Astrocyte (in vitro differentiated cells and primary cell): ENCODE measurements at regions not wholly inside any gene's neighbourhood (a gene's known extent, or its start where the extent isn't known, plus 50 kb on each side); places are given as distances from the start of the nearest gene placed in this dataset.

Experiments
- DNase-seq: peaks from one replicate; pipeline ENCODE4 v3.0.0-alpha.2; 2010; ENCODE audit warnings: low read depth
- FAIRE-seq: peaks from 2 replicates; lab custom pipeline; 2011; peaks lifted over from hg19 to GRCh38; lab: Jason Lieb, UNC
- H2AFZ ChIP-seq: 2 replicates; pipeline ENCODE4 v1.6.0; 2012; ENCODE audit warnings: low read depth, low read length, inconsistent platforms
- H3K27ac ChIP-seq: 2 replicates; pipeline ENCODE4 v1.5.1; 2011; ENCODE audit warnings: low read depth, low read length, inconsistent platforms
- H3K27me3 ChIP-seq: 2 replicates; pipeline ENCODE4 v1.6.0; 2011; ENCODE audit warnings: low read length, inconsistent platforms; ENCODE audit not compliant: insufficient read depth
- H3K36me3 ChIP-seq: 2 replicates; pipeline ENCODE4 v1.5.1; 2011; ENCODE audit warnings: low read length, inconsistent platforms; ENCODE audit not compliant: insufficient read depth
- H3K4me1 ChIP-seq: 2 replicates; pipeline ENCODE4 v1.5.1; 2011; ENCODE audit warnings: low read length, inconsistent platforms; ENCODE audit not compliant: insufficient read depth
- H3K4me2 ChIP-seq: 2 replicates; pipeline ENCODE4 v1.6.0; 2012; ENCODE audit warnings: low read length, inconsistent platforms
- H3K4me3 ChIP-seq: 2 replicates; pipeline ENCODE4 v1.5.1; 2011; ENCODE audit warnings: low read depth, mild to moderate bottlenecking, low read length, inconsistent platforms; ENCODE audit not compliant: insufficient read depth
- H3K79me2 ChIP-seq: 2 replicates; pipeline ENCODE4 v1.6.0; 2012; ENCODE audit warnings: mild to moderate bottlenecking, low read length, inconsistent platforms; ENCODE audit not compliant: insufficient read depth
- H3K9ac ChIP-seq: 2 replicates; pipeline ENCODE4 v1.6.0; 2012; ENCODE audit warnings: mild to moderate bottlenecking, low read length, inconsistent platforms
- H3K9me3 ChIP-seq: 2 replicates; pipeline ENCODE4 v1.5.1; 2012; ENCODE audit warnings: low read depth, mild to moderate bottlenecking, low read length, inconsistent platforms; ENCODE audit not compliant: insufficient read depth
- H4K20me1 ChIP-seq: 2 replicates; pipeline ENCODE4 v1.6.0; 2012; ENCODE audit warnings: low read length, inconsistent platforms; ENCODE audit not compliant: insufficient read depth
- H3K27ac Mint-ChIP-seq: one replicate; pipeline ENCODE4 v1.8.0; 2021; ENCODE audit warnings: mild to moderate bottlenecking, mixed read lengths; ENCODE audit not compliant: unreplicated experiment
- H3K27me3 Mint-ChIP-seq: one replicate; pipeline ENCODE4 v1.8.0; 2021; ENCODE audit warnings: low read depth, mixed read lengths; ENCODE audit not compliant: unreplicated experiment
- H3K36me3 Mint-ChIP-seq: one replicate; pipeline ENCODE4 v1.8.0; 2021; ENCODE audit warnings: low read depth, mixed read lengths; ENCODE audit not compliant: unreplicated experiment
- H3K4me1 Mint-ChIP-seq: one replicate; pipeline ENCODE4 v1.8.0; 2021; ENCODE audit warnings: low read depth, mixed read lengths; ENCODE audit not compliant: unreplicated experiment
- H3K4me3 Mint-ChIP-seq: one replicate; pipeline ENCODE4 v1.8.0; 2021; ENCODE audit warnings: mild to moderate bottlenecking, moderate library complexity, mixed read lengths; ENCODE audit not compliant: unreplicated experiment
- H3K9me3 Mint-ChIP-seq: one replicate; pipeline ENCODE4 v1.8.0; 2021; ENCODE audit warnings: mild to moderate bottlenecking, mixed read lengths; ENCODE audit not compliant: unreplicated experiment
- CTCF ChIP-seq: IDR thresholded peaks from 2 replicates; pipeline ENCODE4 v1.5.1; 2011; ENCODE audit warnings: low read depth, mild to moderate bottlenecking, inconsistent platforms, low read length, moderate library complexity; ENCODE audit not compliant: insufficient read depth
- EZH2 ChIP-seq: IDR thresholded peaks from 2 replicates; pipeline ENCODE4 v1.6.1; 2012; ENCODE audit warnings: mild to moderate bottlenecking, low read length, inconsistent platforms; ENCODE audit not compliant: insufficient read depth

- H3K4me1 Mint-ChIP-seq = peaks cover 30% of the 10 kb centered on the region
- Histone ChIP-seq H2AFZ (no peak overlapping the region), H3K36me3 (no peaks in the 10 kb centered on the region), H3K9ac (peak overlapping the region; percentile 60), H3K9me3 (no peaks in the 10 kb centered on the region), H3K27me3 (no peaks in the 10 kb centered on the region), H3K4me3 (no peak overlapping the region), H3K4me2 (peak overlapping the region; percentile 53), H3K79me2 (no peaks in the 10 kb centered on the region), H4K20me1 (no peaks in the 10 kb centered on the region), H3K27ac (peak overlapping the region; percentile 73), H3K4me1 (peaks cover 37% of the 10 kb centered on the region)
- peak overlapping the region; percentile 80 for H3K27ac Mint-ChIP-seq
- H3K4me3 Mint-ChIP-seq = no peak overlapping the region
- DNase-seq = peak; percentile 20
- peaks cover 4% of the 10 kb centered on the region for H3K9me3 Mint-ChIP-seq
- no peaks in the 10 kb centered on the region for H3K27me3 Mint-ChIP-seq
- FAIRE-seq = peak; percentile 37
- no peak for TF ChIP-seq CTCF
- no peak for TF ChIP-seq EZH2
- no peaks in the 10 kb centered on the region for H3K36me3 Mint-ChIP-seq
Observed at GRCh38 chr4:186900984-186901383, 177.3 kb upstream of the FAT1 start.

GRCh38 chr4:186901850-186902249 lies 178.2 kb upstream of the FAT1 start:
- TF ChIP-seq EZH2 (no peak), CTCF (no peak)
- H3K9me3 ChIP-seq = no peaks in the 10 kb centered on the region
- no peaks in the 10 kb centered on the region for H3K27me3 Mint-ChIP-seq
- H3K4me1 Mint-ChIP-seq = peaks cover 30% of the 10 kb centered on the region
- no peaks in the 10 kb centered on the region for H3K79me2 ChIP-seq
- H3K36me3 ChIP-seq = no peaks in the 10 kb centered on the region
- H3K4me3 Mint-ChIP-seq = no peak overlapping the region
- H3K36me3 Mint-ChIP-seq = no peaks in the 10 kb centered on the region
- peaks cover 37% of the 10 kb centered on the region for H3K4me1 ChIP-seq
- peaks cover 4% of the 10 kb centered on the region for H3K9me3 Mint-ChIP-seq
- H2AFZ ChIP-seq = no peak overlapping the region
- H3K4me3 ChIP-seq = no peak overlapping the region
- H3K27me3 ChIP-seq = no peaks in the 10 kb centered on the region
- H3K9ac ChIP-seq = no peak overlapping the region
- FAIRE-seq = no peak
- no peaks in the 10 kb centered on the region for H4K20me1 ChIP-seq
- no peak overlapping the region for H3K27ac Mint-ChIP-seq
- no peak for DNase-seq
- H3K4me2 ChIP-seq = no peak overlapping the region
- H3K27ac ChIP-seq = no peak overlapping the region

GRCh38 chr4:186902361-186902760 lies 178.7 kb upstream of the FAT1 start:
- no peak for FAIRE-seq
- H3K27ac ChIP-seq = no peak overlapping the region
- DNase-seq = no peak
- no peaks in the 10 kb centered on the region for H3K27me3 ChIP-seq
- no peak overlapping the region for H3K9ac ChIP-seq
- H3K27me3 Mint-ChIP-seq = no peaks in the 10 kb centered on the region
- H3K4me3 Mint-ChIP-seq = no peak overlapping the region
- H3K4me1 ChIP-seq = peaks cover 37% of the 10 kb centered on the region
- no peak overlapping the region for H3K4me2 ChIP-seq
- peaks cover 4% of the 10 kb centered on the region for H3K9me3 Mint-ChIP-seq
- no peaks in the 10 kb centered on the region for H3K36me3 ChIP-seq
- no peaks in the 10 kb centered on the region for H3K79me2 ChIP-seq
- H3K27ac Mint-ChIP-seq = peak overlapping the region; percentile 10
- TF ChIP-seq EZH2 (no peak), CTCF (no peak)
- H3K4me1 Mint-ChIP-seq = peaks cover 30% of the 10 kb centered on the region
- H3K36me3 Mint-ChIP-seq = no peaks in the 10 kb centered on the region
- no peaks in the 10 kb centered on the region for H3K9me3 ChIP-seq
- no peaks in the 10 kb centered on the region for H4K20me1 ChIP-seq
- H2AFZ ChIP-seq = no peak overlapping the region
- H3K4me3 ChIP-seq = no peak overlapping the region
